Prostate gland (tissue), 2 donors: ENCODE measurements at regions not wholly inside any gene's neighbourhood (a gene's known extent, or its start where the extent isn't known, plus 50 kb on each side); places are given as distances from the start of the nearest gene placed in this dataset.

ENCODE experiments used
- POLR2A ChIP-seq: fragments of 450-650 bp; IDR thresholded peaks from one replicate; pipeline ENCODE4 v1.6.1; 2016; ENCODE audit warnings: antibody characterized with exemption, mild to moderate bottlenecking
- POLR2AphosphoS5 ChIP-seq: sonication (generic); formaldehyde crosslinking; IDR thresholded peaks from one replicate; pipeline ENCODE4 v1.6.1; 2017; ENCODE audit warnings: antibody characterized with exemption
- TF ChIP-seq, protein P1 (sequence below), 4 experiments: fragments of 200-600 bp in 2 of 4; fragments of 450-650 bp in 2 of 4; sonication (generic) in 2 of 4; IDR thresholded peaks; 1 replicate in 3 of 4; 2 replicates in 1 of 4; pipeline ENCODE4 v1.5.1; 2016 to 2019; ENCODE audit warnings: antibody characterized with exemption in 4 of 4, mild to moderate bottlenecking in 2 of 4, moderate library complexity in 2 of 4

GRCh38 chr15:99917252-99917651 lies 184.0 kb upstream of the LYSMD4 start:
- TF ChIP-seq, protein P1, sequence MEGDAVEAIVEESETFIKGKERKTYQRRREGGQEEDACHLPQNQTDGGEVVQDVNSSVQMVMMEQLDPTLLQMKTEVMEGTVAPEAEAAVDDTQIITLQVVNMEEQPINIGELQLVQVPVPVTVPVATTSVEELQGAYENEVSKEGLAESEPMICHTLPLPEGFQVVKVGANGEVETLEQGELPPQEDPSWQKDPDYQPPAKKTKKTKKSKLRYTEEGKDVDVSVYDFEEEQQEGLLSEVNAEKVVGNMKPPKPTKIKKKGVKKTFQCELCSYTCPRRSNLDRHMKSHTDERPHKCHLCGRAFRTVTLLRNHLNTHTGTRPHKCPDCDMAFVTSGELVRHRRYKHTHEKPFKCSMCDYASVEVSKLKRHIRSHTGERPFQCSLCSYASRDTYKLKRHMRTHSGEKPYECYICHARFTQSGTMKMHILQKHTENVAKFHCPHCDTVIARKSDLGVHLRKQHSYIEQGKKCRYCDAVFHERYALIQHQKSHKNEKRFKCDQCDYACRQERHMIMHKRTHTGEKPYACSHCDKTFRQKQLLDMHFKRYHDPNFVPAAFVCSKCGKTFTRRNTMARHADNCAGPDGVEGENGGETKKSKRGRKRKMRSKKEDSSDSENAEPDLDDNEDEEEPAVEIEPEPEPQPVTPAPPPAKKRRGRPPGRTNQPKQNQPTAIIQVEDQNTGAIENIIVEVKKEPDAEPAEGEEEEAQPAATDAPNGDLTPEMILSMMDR (IDR thresholded peaks at IDR 0.05): no peak
- TF ChIP-seq POLR2A (no peak), POLR2AphosphoS5 (no peak)
